ENCODE measurements at regions not wholly inside any gene's neighbourhood (a gene's known extent, or its start where the extent isn't known, plus 50 kb on each side); places are given as distances from the start of the nearest gene placed in this dataset.
A peak's percentile ranks its signal among the peaks of the same experiment; 100 is the strongest.
"Not testable (repeated sequence)": the region's sequence is repeated elsewhere in the genome, so short reads cannot be mapped to it uniquely, and the experiment has no call there.

DNA sequence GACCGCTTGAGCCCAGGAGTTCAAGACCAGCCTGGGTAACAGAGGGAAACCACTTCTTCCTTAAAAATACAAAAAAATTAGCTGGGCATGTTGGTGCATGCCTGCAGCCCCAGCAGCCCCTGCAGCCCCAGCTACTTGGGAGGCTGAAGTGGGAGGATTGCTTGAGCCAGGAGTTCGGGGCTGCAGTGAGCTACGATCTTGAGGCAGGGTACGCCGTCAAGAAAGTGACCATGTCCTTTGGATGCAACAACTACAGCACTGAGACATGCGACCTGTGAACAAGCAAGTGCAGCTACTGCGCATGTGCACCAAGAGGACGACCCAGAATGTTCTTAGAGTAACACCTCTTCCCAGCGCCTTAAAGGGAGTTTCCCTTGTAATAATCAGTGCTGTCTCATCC lies 66.6 kb upstream of the ZNF479 start:
- Mint-ChIP-seq H3K27ac (no peak overlapping the region), H3K9me3 (peaks cover 0 to 17% (median 3%) of the 10 kb centered on the region in 7 donors), H3K4me1 (no peaks in the 10 kb centered on the region), H3K27me3 (no peaks in the 10 kb centered on the region), H3K4me3 (no peak overlapping the region), H3K36me3 (no peaks in the 10 kb centered on the region)
- no peak for DNase-seq
- no peak for ATAC-seq (ENCODE audit: low read depth in 2 of 2)

DNA sequence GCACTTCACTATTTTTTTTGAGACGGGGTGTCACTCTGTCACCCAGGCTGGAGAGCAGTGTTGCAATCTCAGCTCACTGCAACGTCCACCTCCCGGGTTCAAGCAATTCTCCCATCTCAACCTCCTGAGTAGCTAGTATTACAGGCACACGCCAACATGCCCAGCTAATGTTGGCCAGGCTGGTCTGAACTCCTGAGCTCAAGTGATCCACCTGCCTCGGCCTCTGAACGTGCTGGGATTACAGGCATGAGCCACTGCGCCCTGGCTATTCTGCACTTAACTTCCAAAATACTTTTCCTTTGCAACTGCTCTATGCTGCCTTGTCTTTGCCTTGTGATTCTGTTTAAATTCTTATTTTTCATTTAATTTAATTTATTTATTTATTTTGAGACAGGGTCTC lies 67.0 kb upstream of the ZNF479 start:
- DNase-seq (no peak), ATAC-seq (ENCODE audit: low read depth in 2 of 2) (no peak)
- Mint-ChIP-seq H3K36me3 (no peaks in the 10 kb centered on the region), H3K27me3 (no peaks in the 10 kb centered on the region), H3K4me1 (no peaks in the 10 kb centered on the region), H3K4me3 (no peak overlapping the region), H3K9me3 (peaks cover 0 to 21% (median 5%) of the 10 kb centered on the region in 7 donors), H3K27ac (no peak overlapping the region)

DNA sequence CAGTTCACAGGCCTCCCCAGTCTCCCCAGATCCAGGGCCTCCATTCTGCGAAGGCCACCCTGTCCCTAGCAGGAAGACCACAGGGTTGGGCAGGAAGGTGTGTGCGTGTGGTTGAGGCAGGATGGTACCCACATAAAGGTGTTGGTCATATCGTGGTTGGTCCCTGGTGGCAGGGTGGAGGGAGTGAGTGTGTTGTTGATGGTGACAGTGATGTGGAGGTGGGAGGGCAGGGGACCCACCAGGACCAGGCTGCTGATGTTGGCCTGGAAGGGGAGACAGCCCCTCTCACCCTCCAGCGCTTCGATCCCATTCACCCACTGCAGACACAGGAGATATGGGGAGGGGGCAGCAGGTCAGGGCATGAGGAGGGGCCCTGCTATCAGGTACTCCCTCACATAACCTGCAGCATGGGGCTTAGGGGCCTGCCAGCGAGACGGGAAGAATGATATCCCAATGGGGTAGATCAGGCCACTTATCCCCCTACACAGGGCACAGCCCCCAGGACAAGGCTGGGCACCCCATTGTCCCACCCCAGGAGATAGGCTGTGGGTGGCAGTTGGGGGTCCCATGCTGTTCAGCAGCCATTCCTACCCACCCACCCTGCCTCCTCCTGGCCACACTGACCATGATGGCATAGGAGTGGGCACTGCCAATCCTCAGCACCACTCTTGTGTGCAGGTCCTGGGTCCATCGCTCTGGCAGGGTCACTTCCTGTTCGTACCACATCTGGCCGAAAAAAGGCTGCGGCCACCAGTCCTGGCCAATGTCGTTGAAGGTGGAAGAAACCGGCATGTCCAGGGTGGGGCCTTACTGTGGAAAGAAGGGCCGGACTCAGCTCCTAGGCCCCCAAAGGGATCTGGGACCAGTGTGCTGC lies 69.0 kb upstream of the ZNF479 start:
- ATAC-seq (ENCODE audit: low read depth in 2 of 2) (no peak), DNase-seq (no peak)
- H3K4me3 Mint-ChIP-seq = no peak overlapping the region
- no peaks in the 10 kb centered on the region for H3K4me1 Mint-ChIP-seq
- peaks cover 0 to 7% of the 10 kb centered on the region in 2 donors for H3K36me3 Mint-ChIP-seq
- H3K27ac Mint-ChIP-seq = no peak overlapping the region
- H3K27me3 Mint-ChIP-seq = no peaks in the 10 kb centered on the region
- H3K9me3 Mint-ChIP-seq = peaks cover 0 to 33% (median 13%) of the 10 kb centered on the region in 7 donors

DNA sequence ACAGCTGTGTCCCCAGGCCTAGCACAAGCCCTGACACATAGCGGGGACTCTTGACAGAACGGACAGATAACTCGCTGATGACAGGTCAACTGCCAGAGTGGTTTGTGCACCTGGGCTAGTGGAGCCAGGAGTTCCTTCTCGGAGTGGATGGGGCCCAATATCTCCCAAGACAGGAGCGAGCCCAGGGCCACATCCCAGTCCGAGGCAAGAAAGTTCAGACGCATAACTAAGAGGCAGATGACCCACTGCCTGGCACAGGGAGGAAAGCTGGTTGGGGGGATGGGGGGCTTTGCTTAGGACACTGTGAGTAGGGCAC lies 69.6 kb upstream of the ZNF479 start:
- Mint-ChIP-seq H3K4me1 (no peaks in the 10 kb centered on the region), H3K36me3 (peaks cover 0 to 13% of the 10 kb centered on the region in 2 donors), H3K27me3 (no peaks in the 10 kb centered on the region), H3K9me3 (peaks cover 0 to 33% (median 18%) of the 10 kb centered on the region in 7 donors), H3K27ac (no peak overlapping the region), H3K4me3 (no peak overlapping the region)
- ATAC-seq (ENCODE audit: low read depth in 2 of 2) (no peak), DNase-seq (no peak)

DNA sequence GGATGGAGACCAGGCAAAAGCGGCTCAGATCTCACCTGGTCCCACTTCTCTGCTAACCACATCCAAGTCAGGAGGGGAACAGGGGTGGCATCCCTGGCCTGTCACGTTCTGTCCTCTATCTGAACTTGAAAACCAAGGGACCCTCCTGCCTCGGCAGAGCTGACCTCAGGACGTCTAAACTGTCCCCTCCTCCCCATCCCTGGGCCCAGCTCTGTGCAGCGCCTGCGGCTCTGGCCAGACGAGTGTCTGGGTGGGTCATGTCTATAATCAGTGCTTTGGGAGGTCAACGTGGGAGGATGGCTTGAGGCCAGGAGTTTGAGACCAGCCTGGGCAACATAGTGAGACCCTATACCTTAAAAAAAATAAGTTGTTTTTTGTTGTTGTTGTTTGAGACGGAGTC lies 70.0 kb upstream of the ZNF479 start:
- ATAC-seq (ENCODE audit: low read depth in 2 of 2) (no peak), DNase-seq (no peak)
- no peaks in the 10 kb centered on the region for H3K27me3 Mint-ChIP-seq
- H3K4me3 Mint-ChIP-seq = no peak overlapping the region
- H3K4me1 Mint-ChIP-seq = no peaks in the 10 kb centered on the region
- peaks cover 0 to 17% of the 10 kb centered on the region in 2 donors for H3K36me3 Mint-ChIP-seq
- peaks cover 0 to 37% (median 18%) of the 10 kb centered on the region in 7 donors for H3K9me3 Mint-ChIP-seq
- no peak overlapping the region for H3K27ac Mint-ChIP-seq

DNA sequence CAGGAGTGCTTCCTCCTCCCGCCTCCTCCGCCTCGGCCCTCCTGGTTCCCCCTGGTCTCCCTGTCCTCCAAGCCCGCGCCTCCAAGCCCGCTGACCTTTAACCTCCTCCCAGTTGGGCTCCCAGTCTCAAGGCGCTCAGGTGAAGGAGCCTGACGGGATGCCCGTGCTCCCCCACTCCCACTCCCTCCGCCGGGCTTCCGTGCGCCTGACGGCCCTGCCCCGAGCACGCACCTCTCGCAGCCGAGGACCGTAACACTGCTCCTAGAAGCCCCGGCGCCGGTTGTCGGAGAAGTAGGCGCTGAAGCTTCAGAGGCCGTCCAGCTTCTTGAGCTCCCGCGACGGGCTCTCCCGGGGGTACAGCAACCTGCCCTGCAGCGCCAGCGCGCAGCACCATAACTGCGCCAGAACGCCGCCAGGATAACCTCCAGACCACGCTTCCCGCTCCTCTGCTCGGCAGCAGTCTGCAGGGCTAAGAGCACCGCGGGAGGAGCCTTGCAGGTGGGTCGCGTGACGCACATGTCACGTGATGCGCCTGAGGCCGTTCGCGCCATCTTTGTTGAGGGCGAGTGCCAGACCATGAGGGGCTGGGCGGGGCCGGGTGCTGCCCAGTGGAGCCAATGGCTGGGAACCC lies 71.0 kb upstream of the ZNF479 start:
- peaks cover 0 to 5% (median 0%) of the 10 kb centered on the region in 3 donors for H3K4me1 Mint-ChIP-seq
- H3K4me3 Mint-ChIP-seq = no peak overlapping the region
- H3K9me3 Mint-ChIP-seq = peaks cover 7 to 47% (median 24%) of the 10 kb centered on the region in 7 donors

DNA sequence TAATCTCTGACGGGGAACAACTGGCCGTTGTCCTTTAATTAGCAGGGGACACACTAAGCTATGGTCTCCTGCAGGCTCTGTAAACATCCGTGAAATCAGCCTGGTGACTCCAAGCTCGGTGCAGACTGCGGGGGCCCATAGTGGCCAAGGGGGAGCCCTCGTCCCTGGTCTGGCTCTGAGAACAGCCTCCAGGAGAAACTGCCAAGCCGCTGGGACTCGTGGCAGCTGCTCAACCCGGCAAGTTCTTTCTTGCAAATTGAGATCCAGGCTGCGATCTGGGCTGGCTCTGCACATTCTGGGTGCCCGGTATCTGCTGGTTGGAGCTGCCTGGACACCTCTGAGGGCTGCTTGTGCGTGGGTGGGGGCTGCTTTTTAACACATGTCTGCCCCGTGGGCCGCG lies 71.6 kb upstream of the ZNF479 start:
- DNase-seq; H3K4me1 Mint-ChIP-seq; H3K27me3 Mint-ChIP-seq; H3K27ac Mint-ChIP-seq; H3K4me3 Mint-ChIP-seq; ATAC-seq (ENCODE audit: low read depth in 2 of 2): not testable (repeated sequence)
- peaks cover 9 to 50% (median 28%) of the 10 kb centered on the region in 7 donors for H3K9me3 Mint-ChIP-seq
- peaks cover 0 to 28% of the 10 kb centered on the region in 2 donors for H3K36me3 Mint-ChIP-seq

More for the DNA sequence above, 71.0 kb upstream of the ZNF479 start:
- ATAC-seq (ENCODE audit: low read depth in 2 of 2) (no peak), DNase-seq (no peak)
- Mint-ChIP-seq H3K27me3 (no peaks in the 10 kb centered on the region), H3K36me3 (peaks cover 0 to 25% of the 10 kb centered on the region in 2 donors), H3K27ac (no peak overlapping the region)

DNA sequence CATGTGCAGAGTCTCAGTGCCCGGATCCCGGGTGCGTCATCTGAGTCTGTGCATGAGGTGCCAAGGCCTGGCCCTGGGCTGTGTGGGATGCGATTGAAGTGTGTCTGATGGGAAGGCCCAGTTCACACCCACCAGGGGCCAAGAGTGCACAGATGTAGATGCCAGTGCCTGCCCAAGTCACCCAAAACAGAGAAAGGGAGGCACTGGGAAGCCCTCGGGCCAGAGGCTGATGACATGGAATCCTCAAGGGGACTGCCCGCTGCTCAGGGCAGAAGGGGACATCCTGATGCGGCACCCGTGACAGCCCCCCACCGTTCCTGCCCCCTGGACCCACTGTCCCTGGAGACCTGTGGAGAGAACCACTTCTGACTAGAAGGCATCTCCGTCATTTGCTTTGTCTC lies 72.2 kb upstream of the ZNF479 start:
- H3K4me3 Mint-ChIP-seq = no peak overlapping the region
- H3K36me3 Mint-ChIP-seq = peaks cover 0 to 33% of the 10 kb centered on the region in 2 donors
- H3K27ac Mint-ChIP-seq = no peak overlapping the region
- ATAC-seq (ENCODE audit: low read depth in 2 of 2) = no peak
- H3K4me1 Mint-ChIP-seq = peaks cover 0 to 5% (median 0%) of the 10 kb centered on the region in 3 donors
- H3K9me3 Mint-ChIP-seq = peaks cover 14 to 51% (median 29%) of the 10 kb centered on the region in 7 donors
- no peak for DNase-seq
- H3K27me3 Mint-ChIP-seq = no peaks in the 10 kb centered on the region

DNA sequence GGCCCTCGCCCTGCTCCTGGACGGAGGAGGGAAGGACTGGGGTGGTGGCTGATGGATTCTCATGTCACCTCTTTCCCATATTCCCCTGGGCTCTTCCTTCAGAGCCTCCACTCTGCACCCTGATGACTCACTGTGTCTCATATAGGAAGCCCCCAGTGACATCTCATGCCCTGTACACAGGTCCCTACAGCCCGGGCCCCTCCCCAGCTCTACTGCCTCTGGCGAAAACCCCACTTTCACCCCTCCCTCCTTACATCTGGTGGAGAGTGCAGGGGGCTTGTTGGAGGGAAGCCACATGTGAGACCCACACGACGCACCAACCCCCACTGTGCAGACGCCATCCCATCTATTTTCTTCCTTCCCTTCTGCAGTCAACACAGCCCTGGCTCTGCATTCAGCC lies 72.8 kb upstream of the ZNF479 start:
- Mint-ChIP-seq H3K4me3 (no peak overlapping the region), H3K4me1 (peaks cover 0 to 5% (median 0%) of the 10 kb centered on the region in 3 donors), H3K9me3 (peaks cover 14 to 54% (median 33%) of the 10 kb centered on the region in 7 donors), H3K27ac (no peak overlapping the region), H3K27me3 (no peaks in the 10 kb centered on the region), H3K36me3 (peaks cover 0 to 33% of the 10 kb centered on the region in 2 donors)
- DNase-seq (no peak), ATAC-seq (ENCODE audit: low read depth in 2 of 2) (no peak)

DNA sequence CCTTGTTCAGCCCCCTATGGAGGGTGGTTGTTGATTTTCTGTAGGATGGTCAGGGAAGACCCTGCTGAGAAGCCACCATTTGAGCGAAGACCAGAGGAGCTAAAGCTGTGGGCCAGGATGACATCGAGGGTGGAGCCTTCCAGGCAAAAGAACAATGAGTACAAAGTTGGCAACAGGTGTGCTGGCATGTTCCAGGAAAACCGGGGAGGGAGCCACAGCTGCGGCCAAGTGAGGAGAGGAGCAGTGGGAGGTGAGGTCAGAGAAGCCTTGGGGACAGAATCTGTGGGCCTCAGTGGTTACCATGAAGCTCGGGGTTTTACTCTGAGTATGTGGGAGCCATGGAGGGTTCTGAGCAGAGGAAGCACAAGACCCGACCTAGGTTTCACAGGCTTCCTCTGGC lies 75.6 kb upstream of the ZNF479 start:
- DNase-seq (no peak), ATAC-seq (ENCODE audit: low read depth in 2 of 2) (no peak)
- no peak overlapping the region for H3K27ac Mint-ChIP-seq
- peaks cover 18 to 49% (median 31%) of the 10 kb centered on the region in 7 donors for H3K9me3 Mint-ChIP-seq
- H3K36me3 Mint-ChIP-seq = peaks cover 0 to 33% of the 10 kb centered on the region in 2 donors
- peaks cover 0 to 5% (median 0%) of the 10 kb centered on the region in 3 donors for H3K4me1 Mint-ChIP-seq
- peak overlapping the region in 1 of 8 donors; percentile 57 for H3K4me3 Mint-ChIP-seq
- no peaks in the 10 kb centered on the region for H3K27me3 Mint-ChIP-seq

DNA sequence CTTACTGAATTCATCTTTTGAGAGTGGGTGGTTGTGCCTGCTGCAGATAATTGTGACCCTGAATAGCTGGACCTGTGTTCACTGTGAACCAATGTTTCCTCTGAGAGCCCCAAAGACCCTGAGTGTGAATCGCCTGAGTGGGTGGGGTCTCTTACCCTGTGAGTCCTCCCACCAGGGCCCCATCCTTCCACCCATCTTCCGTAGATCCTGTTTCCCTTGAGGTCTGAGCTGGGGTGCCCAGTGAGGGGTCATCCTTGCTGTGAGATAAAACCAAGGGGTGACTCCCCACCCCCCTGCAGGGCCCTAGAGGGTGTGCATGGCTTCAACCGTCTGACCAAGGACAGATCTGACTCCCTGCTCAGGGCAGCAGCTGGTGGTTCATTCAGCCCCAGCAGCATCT lies 78.0 kb upstream of the ZNF479 start:
- Mint-ChIP-seq H3K36me3 (peaks cover 0 to 33% of the 10 kb centered on the region in 2 donors), H3K4me3 (peak overlapping the region in 1 of 8 donors; percentile 1), H3K27ac (no peak overlapping the region), H3K4me1 (peaks cover 0 to 5% (median 0%) of the 10 kb centered on the region in 3 donors), H3K9me3 (peaks cover 18 to 41% (median 30%) of the 10 kb centered on the region in 7 donors), H3K27me3 (no peaks in the 10 kb centered on the region)
- ATAC-seq (ENCODE audit: low read depth in 2 of 2) (no peak), DNase-seq (no peak)

DNA sequence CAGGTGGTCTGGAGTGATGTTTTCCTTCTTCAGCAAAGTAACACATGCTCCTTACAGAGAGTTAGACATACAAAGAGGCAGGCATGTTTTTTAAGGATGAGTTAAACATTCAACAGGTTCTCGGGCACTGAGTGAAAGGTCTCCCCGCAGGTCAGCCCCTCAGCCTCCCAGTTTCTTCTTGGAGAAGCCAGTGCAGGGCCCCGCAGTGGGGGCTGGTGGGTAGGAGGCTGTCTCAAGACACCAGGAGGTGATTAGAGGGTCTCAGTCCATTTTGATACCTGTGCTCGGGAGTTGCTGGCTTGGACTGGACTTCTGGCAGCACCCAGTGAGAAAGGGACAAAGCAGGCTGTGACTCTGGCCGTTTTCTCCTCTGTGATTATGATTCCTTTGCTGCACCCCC lies 78.6 kb upstream of the ZNF479 start:
- DNase-seq (no peak), ATAC-seq (ENCODE audit: low read depth in 2 of 2) (no peak)
- peaks cover 0 to 39% of the 10 kb centered on the region in 2 donors for H3K36me3 Mint-ChIP-seq
- H3K9me3 Mint-ChIP-seq = peaks cover 20 to 44% (median 33%) of the 10 kb centered on the region in 7 donors
- peaks cover 0 to 5% (median 0%) of the 10 kb centered on the region in 3 donors for H3K4me1 Mint-ChIP-seq
- no peaks in the 10 kb centered on the region for H3K27me3 Mint-ChIP-seq
- H3K4me3 Mint-ChIP-seq = no peak overlapping the region
- no peak overlapping the region for H3K27ac Mint-ChIP-seq

DNA sequence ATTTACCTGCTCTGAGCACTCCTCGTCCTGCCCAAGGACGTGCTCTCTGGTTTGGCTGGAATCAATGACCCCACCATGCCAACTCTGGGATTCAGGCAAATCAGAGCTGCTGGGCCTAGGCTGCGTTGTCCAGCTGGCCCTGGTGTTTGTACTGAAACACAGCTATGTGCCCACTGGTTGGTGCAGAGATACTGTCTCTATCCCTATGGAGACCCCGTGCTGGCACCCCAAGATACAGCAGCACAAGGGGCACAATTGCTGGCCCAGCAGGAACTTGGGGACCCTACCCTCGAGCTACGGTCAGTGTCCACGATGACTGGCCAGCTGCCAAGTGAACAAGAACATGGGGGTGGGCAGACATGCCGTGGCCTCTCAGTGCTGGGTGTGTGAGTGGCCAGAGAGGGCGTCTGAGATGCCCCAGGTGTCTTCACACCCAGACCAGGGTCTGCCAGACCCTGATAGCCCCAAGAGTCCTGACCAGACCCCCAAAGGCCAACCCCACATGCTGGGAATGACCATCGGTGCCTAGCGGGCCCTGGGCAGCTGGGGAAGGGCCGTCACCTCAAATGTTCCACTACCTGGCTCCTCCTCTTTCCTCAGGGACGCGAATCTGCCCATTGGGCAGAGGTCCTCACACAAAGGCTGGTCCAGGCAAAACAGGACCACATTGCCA lies 79.3 kb upstream of the ZNF479 start:
- H3K27me3 Mint-ChIP-seq = no peaks in the 10 kb centered on the region
- ATAC-seq (ENCODE audit: low read depth in 2 of 2) (no peak), DNase-seq (no peak)
- H3K27ac Mint-ChIP-seq = no peak overlapping the region
- H3K9me3 Mint-ChIP-seq = peaks cover 21 to 50% (median 35%) of the 10 kb centered on the region in 7 donors
- peaks cover 0 to 41% of the 10 kb centered on the region in 2 donors for H3K36me3 Mint-ChIP-seq
- H3K4me1 Mint-ChIP-seq = peaks cover 0 to 5% (median 0%) of the 10 kb centered on the region in 3 donors
- H3K4me3 Mint-ChIP-seq = no peak overlapping the region

Data from naive B cell (primary cell).